GM13976 (cell line): ENCODE measurements at regions not wholly inside any gene's neighbourhood (a gene's known extent, or its start where the extent isn't known, plus 50 kb on each side); places are given as distances from the start of the nearest gene placed in this dataset.

Experiments used
- DNase-seq: peaks from one replicate; pipeline ENCODE4 v3.0.0; 2012; ENCODE audit warnings: low spot score
- in situ Hi-C: fragments of 300-500 bp; cut with MboI; formaldehyde crosslinking; loops from one replicate; pipeline ENCODE4 v1.12.0; 2022; ENCODE audit warnings: low sequenced_read_pairs, mixed read lengths, inconsistent platforms; ENCODE audit not compliant: unreplicated experiment
- TF ChIP-seq, protein P1 (sequence below): IDR thresholded peaks from 2 replicates; pipeline ENCODE4 v1.5.1; 2012; ENCODE audit warnings: borderline replicate concordance, mild to moderate bottlenecking; ENCODE audit not compliant: insufficient read depth; ENCODE audit errors: extremely low read depth, missing control alignments, control extremely low read depth

DNA sequence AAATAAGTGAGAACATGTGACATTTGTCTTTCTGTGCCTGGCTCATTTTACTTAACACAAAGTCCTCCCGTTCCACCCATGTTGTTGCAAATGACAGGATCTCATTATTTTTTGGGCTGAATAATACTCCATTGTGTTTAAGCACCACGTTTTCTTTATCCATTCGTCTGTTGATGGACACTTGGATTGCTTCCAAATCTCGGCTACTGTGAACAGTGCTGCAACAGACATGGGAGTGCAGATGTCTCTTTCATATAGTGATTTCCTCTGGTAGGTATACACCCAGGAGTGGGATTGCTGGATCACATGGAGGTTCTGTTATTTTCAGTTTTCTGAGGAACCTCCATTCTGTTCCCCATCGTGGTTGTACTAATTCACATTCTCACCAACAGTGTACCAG is 264.4 kb upstream of the GALNT17 start:
- TF ChIP-seq, protein P1, sequence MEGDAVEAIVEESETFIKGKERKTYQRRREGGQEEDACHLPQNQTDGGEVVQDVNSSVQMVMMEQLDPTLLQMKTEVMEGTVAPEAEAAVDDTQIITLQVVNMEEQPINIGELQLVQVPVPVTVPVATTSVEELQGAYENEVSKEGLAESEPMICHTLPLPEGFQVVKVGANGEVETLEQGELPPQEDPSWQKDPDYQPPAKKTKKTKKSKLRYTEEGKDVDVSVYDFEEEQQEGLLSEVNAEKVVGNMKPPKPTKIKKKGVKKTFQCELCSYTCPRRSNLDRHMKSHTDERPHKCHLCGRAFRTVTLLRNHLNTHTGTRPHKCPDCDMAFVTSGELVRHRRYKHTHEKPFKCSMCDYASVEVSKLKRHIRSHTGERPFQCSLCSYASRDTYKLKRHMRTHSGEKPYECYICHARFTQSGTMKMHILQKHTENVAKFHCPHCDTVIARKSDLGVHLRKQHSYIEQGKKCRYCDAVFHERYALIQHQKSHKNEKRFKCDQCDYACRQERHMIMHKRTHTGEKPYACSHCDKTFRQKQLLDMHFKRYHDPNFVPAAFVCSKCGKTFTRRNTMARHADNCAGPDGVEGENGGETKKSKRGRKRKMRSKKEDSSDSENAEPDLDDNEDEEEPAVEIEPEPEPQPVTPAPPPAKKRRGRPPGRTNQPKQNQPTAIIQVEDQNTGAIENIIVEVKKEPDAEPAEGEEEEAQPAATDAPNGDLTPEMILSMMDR, result no peak
- DNase-seq, result no peak
- in situ Hi-C loops, result no loop called here

DNA sequence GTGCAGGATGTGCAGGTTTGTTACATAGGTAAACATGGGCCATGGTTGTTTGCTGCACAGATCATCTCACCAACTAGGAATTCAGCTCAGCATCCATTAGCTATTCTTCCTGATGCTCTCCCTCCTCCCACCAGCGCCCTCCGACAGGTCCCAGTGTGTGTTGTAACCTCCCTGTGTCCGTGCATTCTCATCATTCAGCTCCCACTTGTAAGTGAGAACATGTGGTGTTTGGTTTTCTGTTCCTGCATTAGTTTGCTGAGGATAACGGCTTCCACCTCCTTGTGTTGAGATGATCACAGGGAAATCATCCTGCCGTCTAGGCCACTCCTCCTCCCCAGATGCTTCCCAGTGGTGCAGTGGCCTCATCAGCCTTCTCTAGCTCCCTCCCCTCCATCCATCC is 261.6 kb upstream of the GALNT17 start:
- in situ Hi-C loops, result no loop called here
- TF ChIP-seq, protein P1, result no peak
- no peak for DNase-seq

DNA sequence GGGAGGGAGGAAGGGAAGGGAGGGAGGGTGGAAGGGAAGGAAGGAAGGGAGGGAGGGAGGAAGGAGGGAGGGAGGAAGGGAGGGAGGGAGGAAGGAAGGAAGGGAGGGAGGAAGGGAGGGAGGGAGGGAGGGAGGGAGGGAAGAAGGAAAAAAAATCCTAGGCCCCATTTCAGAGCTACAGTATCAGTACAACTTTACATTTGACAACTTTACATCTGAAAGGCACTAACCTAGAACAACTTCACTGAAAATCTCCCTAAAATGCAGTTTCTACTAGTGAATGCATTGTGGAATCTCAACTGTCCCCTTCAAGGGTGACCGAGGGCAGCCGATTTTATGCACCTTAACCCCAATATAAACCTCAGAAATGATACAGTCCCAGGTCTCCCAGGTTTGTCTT is 259.8 kb upstream of the GALNT17 start:
- TF ChIP-seq, protein P1, result no peak
- no peak for DNase-seq
- in situ Hi-C loops, result no loop called here

DNA sequence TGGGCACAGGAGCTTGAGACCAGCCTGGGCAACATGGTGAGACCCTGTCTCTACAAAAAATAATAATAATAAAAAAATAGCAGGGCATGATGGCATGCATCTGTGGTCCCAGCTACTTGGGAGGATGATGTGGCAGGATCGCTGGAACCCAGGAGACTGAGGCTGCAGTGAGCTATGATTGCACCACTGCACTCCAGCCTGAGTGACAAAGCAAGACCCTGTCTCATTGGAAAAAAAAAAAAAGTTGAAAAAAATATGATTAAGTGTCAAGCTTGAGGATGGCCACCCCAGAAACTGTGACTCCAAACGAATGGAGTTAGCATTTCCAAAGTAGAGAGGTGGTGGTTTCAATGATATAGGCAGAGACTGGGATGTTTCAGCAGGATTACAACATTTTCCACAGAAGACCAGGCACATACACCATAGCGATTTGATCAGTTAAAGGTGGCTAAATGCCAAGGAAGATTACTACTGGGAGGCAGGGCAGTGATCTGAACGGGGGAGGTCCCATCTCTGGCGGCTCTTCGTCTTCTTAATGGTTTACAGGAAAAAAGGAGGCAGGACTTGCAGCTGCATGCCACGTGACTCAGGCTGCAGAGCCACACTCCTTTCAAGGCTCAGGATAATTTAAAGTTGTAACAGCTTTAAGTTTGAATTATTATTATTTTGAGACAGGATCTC is 250.6 kb upstream of the GALNT17 start:
- no peak for DNase-seq
- in situ Hi-C loops, result no loop called here
- TF ChIP-seq, protein P1, result no peak

DNA sequence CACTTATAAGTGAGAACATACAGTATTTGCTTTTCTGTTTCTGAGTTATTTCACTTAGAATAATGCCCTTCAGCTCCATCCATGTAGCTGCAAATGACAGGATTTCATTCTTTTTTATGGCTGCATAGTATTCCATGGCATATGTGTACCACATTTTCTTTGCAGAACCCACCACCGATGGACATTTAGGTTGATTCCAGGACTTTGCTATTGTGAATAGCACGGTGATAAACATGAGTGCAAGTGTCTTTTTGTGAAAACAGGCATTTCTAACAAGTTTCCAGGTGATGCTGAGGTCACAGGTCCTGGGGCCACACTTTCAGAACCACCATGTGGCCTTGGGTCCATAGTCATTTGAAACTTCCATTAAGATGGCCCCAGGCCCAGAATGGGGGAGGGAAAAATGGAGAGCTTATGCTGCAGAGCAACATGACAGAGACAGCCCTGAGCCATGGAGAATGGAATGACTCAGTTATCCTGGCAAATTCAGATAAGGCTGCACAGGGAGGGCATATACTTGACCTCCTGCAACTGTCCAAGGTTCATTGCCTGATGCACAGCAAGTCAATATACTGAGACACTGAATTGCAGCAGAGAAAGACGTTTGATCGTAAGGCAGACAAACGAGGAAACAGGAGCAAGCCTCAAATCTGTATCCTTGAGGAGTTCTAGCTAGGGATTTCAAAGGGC is 248.0 kb upstream of the GALNT17 start:
- in situ Hi-C loops, result no loop called here

DNA sequence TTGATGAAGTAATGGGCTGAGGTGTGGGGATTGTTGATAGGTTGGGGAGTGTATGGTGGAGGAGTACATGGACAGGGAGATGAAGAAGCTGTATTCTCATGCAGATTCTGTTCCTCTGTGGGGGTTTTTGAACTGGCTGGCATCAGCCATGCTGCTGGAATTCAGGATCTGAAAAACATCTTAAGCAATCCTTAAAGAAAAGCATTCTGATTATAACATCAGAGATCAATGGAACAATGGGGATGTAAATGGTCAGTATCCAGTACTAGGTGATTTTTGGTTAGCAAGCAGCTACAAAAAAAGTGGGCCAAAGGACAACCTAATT is 247.5 kb upstream of the GALNT17 start:
- in situ Hi-C loops, result no loop called here
- TF ChIP-seq, protein P1, result no peak
- DNase-seq, result no peak

More for the DNA sequence above, 248.0 kb upstream of the GALNT17 start:
- TF ChIP-seq, protein P1, result no peak
- no peak for DNase-seq
